GM23248 (cell line): ENCODE measurements at regions not wholly inside any gene's neighbourhood (a gene's known extent, or its start where the extent isn't known, plus 50 kb on each side); places are given as distances from the start of the nearest gene placed in this dataset.

Experiments used
- EZH2 ChIP-seq: fragments of 200-600 bp; sonication (generic); IDR thresholded peaks from 2 replicates; pipeline ENCODE4 v1.6.1; 2018; ENCODE audit warnings: antibody characterized with exemption, mild to moderate bottlenecking; ENCODE audit not compliant: insufficient read depth, poor library complexity, severe bottlenecking
- EZH2phosphoT487 ChIP-seq: fragments of 200-600 bp; sonication (generic); IDR thresholded peaks from 2 replicates; pipeline ENCODE4 v1.6.1; 2018; ENCODE audit warnings: antibody characterized with exemption, moderate library complexity, mild to moderate bottlenecking, low read depth; ENCODE audit not compliant: insufficient read depth

DNA sequence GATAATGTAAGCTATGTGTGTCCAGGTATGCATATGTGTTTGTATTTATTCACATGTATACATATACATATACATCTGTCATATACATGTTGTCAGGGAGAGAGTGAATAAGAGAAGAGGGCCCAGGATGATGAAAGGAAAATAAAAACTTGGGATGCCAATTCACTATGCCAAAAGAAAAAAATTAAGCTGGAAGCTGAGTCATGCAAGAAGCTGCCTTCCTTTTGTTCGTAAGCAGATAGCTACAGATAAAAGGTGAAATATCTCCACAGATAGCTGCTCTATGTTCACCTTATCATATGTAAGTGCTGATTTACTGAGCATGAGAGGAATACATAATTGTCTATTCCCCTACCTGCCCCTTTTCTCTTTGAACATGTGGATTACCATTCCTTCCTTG is 579.9 kb downstream of the EPM2A start:
- TF ChIP-seq EZH2 = no peak
- TF ChIP-seq EZH2phosphoT487 = no peak
